ENCODE measurements at regions not wholly inside any gene's neighbourhood (a gene's known extent, or its start where the extent isn't known, plus 50 kb on each side); places are given as distances from the start of the nearest gene placed in this dataset.

DNA sequence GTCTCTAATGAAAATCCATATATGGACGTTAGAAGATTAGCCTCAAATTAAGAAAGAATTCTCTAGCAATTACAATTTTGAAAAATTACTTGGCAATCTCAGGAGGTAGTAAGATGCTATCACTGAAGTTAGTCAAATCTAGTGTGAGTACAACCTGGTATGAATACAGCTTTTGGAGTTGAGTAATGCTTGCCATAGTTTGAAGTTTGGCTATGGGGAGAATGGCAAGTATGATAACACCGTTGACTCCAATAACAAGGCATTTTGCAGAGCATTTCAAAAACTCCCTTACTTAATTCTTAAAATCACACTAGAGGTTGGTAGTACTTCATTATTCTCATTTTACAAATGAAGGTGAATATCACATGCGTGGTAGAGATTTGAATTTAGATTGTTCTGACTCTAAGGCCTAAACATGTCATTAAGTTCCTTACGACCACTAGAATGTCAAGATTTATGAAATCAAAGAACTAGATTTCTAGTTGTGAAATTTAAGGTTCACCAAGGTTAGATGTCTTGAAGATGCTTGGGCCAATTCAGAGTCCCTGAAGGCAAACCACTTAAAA lies 355.4 kb downstream of the ETS1 start:
- no peak for DNase-seq (ENCODE audit: low read depth)

GRCh38 chr11:128227466-128227865 lies 359.9 kb downstream of the ETS1 start:
- no peak for DNase-seq (ENCODE audit: low read depth)

GRCh38 chr11:128226106-128226716 lies 361.1 kb downstream of the ETS1 start:
- no peak for DNase-seq (ENCODE audit: low read depth)

DNA sequence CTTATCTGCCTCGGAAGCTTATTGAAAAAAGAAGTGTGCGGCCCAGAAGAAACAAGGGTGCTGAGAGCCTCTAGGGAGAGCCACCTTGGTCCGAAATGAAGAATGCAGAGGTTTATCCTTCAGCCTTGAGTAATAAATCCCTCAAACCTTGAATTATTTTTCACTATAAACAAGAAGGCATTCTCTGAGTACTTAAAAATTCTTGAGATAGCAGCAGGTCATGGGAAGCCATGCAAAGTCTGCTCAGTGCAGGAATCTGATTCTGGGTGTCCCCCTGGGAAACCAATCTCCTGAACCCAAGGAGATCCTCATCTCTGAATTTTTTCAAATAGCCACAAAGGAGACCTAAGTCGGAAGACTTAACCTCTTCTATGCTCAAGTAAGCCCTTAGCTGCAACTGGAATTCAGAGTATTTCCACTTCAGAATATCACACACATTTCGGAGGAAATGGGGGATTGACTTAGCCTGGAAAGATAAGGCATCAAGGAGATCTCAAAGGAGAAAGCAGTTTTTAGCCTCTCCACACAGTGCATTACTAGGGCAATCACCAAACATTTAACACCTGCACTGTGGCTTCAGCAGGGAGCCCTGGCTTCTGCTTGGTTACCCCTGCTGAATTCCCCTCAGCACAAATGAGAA lies 365.0 kb downstream of the ETS1 start:
- DNase-seq (ENCODE audit: low read depth): no peak

DNA sequence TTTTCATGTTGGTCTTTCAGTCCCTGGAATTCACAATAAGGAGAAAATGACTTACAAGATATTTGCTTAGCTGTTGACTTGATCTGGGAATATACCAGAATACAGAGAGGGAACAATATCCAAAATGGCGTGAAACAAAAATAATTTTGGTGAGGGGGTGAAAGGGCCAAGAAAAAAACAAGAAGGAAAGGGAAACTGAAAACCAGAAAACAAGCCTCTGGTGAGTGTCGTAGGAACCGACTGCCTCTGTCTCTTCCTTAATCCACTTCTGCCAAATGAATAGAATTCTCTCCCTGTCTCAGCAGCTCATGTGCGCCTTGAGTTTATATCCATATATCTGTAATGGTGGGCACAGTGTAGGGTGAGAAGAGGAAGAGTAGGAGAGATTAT lies 367.6 kb downstream of the ETS1 start:
- no peak for DNase-seq (ENCODE audit: low read depth)

- no peak for DNase-seq (ENCODE audit: low read depth)
These were observed 371.2 kb downstream of the ETS1 start for GRCh38 chr11:128216198-128216597.

DNA sequence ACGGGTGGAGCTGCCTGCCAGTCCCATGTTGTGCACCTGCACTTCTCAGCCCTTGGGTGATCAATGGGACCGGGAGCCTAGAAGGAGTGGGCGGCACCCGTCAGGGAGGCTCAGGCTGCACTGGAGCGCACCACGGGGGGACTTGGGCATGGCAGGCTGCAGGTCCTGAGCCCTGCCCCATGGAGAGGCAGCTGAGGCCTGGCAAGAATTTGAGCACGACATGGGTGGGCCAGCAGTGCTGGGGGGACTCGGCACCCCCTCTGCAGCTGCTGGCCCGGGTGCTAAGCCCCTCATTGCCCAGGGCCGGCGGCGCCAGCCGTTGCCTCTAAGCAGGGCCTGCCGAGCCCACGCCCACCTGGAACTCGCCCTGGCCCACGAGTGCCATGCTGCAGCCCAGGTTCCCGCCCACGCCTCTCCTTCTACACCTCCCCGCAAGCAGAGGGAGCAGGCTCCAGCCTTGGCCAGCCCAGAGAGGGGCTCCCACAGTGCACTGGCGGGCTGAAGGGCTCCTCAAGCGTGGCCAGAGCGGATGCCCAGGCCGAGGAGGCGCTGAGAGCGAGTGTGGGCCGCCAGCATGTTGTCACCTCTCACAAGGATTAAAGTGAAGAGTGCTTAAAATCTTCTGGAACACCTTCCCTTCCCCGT lies 372.0 kb downstream of the ETS1 start:
- DNase-seq (ENCODE audit: low read depth): no peak

DNA sequence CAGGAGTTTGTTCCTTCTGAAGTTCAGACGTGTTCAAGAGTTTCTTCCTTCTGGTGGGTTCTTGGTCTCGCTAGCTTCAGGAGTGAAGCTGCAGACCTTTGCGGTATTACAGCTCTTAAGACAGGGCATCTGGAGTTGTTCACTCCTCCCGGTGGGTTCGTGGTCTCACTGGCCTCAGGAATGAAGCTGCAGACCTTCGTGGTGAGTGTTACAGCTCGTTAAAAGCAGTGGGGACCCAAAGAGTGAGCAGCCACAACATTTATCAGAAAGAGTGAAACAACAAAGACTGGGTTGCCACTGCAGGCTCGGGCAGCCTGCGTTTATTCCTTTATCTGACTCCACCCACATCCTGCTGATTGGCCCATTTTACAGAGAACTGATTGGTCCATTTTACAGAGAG lies 373.1 kb downstream of the ETS1 start:
- DNase-seq (ENCODE audit: low read depth): no peak

- no peak for DNase-seq (ENCODE audit: low read depth)
These were observed 373.9 kb downstream of the ETS1 start for GRCh38 chr11:128213461-128213860.

GRCh38 chr11:128212324-128212723 lies 375.0 kb downstream of the ETS1 start:
- DNase-seq (ENCODE audit: low read depth): no peak

- DNase-seq (ENCODE audit: low read depth): peak; percentile 75
These were observed 377.0 kb downstream of the ETS1 start for GRCh38 chr11:128210148-128210940.

GRCh38 chr11:128209138-128209435 lies 378.3 kb downstream of the ETS1 start:
- no peak for DNase-seq (ENCODE audit: low read depth)

- peak; percentile 82 for DNase-seq (ENCODE audit: low read depth)
These were observed 378.8 kb downstream of the ETS1 start for GRCh38 chr11:128208329-128209137.

DNA sequence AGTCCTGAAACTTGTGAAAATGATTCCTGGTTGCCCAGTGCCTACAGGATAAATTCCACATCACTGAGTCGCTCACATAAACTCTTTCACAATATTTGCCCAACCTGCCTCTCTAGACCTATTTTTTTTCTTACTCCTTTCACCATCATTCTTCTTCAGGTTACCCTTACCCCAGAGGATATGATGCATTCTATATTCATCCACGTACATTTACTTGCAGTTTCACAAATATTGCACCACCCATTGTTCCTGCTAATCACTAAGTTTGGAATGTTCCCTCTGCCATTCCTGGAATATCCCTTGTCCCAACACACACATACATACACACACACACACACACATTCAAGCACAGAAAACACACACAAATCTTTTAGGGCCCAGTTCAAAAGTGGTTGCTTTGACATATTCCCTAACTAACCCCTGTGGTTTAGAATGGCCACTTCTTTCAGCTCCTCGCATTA lies 379.5 kb downstream of the ETS1 start:
- no peak for DNase-seq (ENCODE audit: low read depth)

- DNase-seq (ENCODE audit: low read depth): no peak
These were observed 380.9 kb downstream of the ETS1 start for GRCh38 chr11:128206461-128206860.

GRCh38 chr11:128205796-128206195 lies 381.6 kb downstream of the ETS1 start:
- no peak for DNase-seq (ENCODE audit: low read depth)

DNA sequence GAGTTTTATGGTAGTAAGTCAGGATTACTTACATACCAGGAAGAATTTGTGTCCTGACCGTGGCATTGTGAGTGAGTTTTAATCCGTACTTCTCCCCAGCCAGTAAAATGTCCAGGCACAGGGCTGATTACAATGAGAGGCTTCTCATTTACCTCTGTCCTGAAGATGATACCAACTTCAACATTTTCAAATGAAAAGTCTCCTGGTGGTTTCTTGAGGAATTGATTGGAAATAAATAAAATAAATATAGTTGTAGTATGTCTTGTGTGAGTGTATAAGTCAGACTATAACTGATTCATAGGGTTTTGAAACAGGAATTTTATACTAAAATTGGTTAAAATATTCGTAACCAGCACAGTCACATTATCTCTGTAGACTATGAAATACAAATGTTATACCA lies 382.5 kb downstream of the ETS1 start:
- DNase-seq (ENCODE audit: low read depth): no peak

DNA sequence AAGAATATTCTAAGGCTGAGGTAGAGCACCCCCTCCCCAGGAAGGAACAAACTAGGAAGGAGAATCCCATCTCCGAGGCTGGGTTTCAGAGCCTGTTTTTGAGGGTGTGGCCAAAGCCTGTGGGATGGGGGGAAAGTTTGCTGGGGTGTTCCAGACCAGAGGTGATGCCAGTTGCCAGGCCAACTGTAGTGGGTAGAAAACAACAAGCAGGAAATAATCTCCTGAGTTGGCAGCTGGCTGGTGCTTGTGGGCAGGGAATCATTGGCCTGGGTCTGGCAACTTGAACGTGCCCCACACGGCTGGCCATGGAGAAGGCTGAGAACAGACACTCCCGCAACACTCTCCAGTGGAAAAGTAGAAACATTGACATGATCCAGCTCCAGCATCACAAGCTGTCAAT lies 385.6 kb downstream of the ETS1 start:
- DNase-seq (ENCODE audit: low read depth): peak; percentile 86

DNA sequence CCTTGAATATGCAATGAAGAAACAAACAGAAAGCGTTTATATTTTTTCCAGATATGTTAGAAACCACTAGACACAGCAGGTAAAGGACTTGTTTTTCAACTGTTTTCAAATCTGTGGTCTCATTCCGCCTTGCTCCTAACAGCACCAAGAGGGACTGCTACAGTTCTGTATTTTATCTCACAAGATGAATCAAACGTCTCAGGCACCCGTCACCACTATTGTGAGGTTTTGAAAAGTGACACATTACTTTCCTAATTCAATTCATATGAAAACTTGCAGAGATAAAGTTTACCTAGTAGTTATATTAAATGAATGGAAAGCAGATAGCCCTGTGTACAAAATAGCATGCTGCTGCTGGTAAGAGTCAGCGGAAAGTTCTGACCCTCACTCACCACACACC lies 386.3 kb downstream of the ETS1 start:
- DNase-seq (ENCODE audit: low read depth): no peak

DNA sequence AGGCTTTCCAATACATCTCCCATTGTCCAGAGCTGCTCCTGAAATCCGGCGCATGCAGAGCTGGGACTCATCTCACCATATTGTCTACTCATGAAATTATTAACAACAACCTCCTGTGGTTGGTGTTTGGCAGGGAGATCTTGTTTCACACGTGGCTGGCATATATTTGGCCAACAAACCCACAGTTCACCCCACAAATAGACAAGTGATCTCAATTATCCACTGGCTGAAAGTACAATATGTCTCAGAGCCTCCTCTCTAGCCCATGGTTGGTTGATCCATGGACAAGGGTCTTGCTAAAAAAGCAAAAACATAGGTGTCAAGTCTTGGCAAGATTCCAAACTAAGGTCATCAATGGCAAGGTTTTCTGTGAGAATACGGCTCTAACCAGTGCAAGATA lies 386.9 kb downstream of the ETS1 start:
- DNase-seq (ENCODE audit: low read depth): peak; percentile 84

DNA sequence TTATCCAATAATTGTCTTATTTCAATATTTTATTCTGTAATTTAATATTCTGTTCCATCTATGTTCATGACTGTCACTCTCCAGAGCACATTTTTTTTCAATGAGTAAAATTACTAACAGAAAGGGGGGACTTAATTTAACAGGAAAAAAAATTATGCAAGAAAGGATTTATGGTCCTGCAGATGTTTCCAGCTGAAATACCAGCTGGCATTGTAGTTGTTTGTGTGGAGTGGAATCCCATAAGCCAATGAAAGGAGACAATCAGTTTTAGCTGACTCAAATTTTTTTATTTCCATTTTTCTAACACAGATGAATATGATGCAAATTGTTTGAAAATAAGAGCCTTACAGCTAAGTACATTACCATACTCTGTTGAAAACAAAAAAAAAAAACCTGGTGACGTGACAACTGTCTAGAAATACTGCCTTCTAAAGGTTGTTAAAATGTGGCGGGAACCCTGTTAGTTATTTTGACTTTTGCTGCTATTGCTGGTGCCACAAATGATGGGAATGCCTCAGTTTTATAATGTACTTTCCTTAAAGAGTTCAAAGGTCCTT lies 389.1 kb downstream of the ETS1 start:
- peak; percentile 58 for DNase-seq (ENCODE audit: low read depth)
